ENCODE measurements at regions not wholly inside any gene's neighbourhood (a gene's known extent, or its start where the extent isn't known, plus 50 kb on each side); places are given as distances from the start of the nearest gene placed in this dataset.

DNA sequence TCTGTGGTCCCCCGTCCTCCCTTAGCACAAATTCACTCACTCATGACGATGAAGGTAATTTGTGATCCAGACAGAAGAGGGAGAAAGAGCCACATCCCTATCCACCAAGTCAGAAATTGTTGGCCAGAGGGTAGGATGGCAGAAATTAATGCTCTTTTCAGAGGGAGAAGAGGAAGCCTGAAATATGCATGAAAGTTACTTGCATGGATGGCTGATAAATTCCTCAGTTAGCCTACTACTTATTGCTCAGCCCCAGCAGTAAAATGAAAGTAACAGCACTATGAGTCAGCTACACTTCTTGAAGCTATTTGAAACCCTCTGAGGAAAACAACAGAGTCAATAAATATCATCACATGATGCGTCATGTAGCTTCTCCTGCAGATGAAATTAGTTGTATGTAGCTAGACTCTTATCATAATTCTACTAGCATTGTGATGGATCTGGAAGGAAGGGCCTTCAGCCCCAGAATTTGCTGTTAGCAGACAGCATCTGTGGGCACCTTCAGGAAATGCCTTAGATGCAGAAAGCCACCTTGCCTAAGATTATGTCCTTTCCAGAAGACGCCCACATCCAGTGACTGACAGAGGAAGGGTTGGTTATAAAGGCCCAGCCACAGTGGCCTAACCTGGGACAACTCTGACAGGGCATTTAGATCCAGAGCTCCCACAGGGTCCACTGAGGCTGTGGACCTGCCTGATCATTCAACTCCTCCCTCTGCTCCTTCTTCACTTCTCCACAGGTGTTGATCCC is 81.2 kb upstream of the CCDC112 start:
- peak; percentile 26 for DNase-seq (ENCODE audit: low read depth, low spot score)

- no peak for DNase-seq (ENCODE audit: low read depth, low spot score)
Observed at GRCh38 chr5:115375893-115376292, 79.4 kb upstream of the CCDC112 start.

- DNase-seq (ENCODE audit: low read depth, low spot score) = no peak
Observed at GRCh38 chr5:115374057-115374775, 77.8 kb upstream of the CCDC112 start.

- DNase-seq (ENCODE audit: low read depth, low spot score) = no peak
Observed at GRCh38 chr5:115372146-115372545, 75.7 kb upstream of the CCDC112 start.

DNA sequence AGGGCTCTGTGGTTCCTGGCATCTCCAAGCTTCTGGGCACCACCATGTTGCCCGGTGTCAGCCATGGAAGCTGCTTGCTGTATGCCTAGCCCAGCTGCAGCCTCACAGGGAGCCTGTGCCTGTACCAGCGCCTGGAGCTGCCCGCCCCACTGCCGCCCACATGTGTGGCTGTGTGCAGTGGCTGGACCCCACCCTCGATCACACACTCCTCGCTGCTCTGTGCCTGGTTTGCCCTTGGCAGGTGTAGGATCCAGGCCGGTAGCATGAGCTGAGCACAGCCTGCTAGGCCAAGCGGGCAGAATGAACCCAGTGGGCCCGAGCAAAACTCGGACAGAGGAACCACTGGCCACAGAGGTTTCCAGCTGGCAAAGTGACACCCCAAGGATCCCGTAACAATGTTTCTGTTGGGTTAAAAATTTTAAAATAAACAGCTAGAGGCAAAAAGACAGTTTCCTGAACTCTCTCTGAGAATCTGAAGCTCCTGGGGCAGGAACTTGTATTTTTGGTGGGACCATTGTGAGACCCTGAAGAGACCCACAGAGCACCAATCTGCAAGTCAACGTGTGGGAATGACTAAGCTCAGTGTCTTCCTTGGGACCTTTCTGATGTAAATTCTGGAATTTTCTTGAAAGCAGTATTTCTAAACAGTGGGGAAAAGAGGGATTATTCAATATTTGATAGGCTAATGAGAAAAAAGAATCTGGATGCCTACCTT is 73.1 kb upstream of the CCDC112 start:
- DNase-seq (ENCODE audit: low read depth, low spot score) = no peak

- DNase-seq (ENCODE audit: low read depth, low spot score) = no peak
Observed at GRCh38 chr5:115366223-115366622, 69.8 kb upstream of the CCDC112 start.

DNA sequence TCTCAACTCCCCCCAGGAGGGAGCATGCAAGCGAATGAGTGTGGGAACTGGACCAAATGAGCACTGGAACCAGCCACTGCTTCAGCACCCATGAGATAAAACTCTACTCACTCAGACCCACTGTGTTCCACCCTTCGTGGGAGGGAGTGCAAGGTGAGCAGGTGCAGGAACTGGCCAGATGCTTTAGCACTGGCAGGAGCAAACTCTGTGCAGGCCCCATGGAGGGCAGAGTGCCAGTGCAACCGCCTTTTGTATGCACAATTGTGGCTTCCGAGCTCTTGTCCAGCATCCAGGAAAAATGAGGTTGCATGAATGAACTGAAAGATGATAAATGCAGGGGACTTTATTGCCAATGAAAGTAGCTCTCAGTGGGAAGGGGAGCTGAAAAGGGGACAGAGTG is 67.4 kb upstream of the CCDC112 start:
- DNase-seq (ENCODE audit: low read depth, low spot score) = no peak

DNA sequence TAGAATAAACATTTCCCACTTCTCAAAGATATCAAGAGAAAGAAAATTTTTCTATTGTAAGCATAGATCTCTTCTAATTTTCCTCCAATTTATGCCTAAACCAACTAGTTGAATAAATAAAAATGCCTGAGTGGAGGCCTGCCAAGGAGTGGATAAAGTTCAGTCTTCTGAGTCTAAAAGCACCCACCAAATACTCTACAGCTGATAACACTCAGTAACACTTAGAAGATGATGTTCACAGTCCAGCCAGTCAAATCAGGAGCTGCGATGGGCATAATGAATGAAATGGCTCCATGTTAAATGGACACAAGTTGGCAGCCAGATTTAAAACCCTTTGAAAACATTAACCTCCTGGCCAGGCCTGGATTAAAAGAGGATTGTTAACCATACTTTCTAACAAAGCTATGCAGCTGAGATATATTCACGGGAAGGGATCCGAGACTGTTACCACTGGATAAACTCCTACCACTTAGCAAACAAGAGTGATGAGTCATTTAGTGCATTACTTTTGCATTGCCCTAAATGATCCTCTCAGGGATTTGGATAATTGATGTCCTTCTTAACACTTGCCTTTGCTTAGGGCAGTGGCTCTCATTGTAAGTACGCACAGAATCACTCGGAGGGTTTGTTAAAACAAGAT is 63.7 kb upstream of the CCDC112 start:
- no peak for DNase-seq (ENCODE audit: low read depth, low spot score)

DNA sequence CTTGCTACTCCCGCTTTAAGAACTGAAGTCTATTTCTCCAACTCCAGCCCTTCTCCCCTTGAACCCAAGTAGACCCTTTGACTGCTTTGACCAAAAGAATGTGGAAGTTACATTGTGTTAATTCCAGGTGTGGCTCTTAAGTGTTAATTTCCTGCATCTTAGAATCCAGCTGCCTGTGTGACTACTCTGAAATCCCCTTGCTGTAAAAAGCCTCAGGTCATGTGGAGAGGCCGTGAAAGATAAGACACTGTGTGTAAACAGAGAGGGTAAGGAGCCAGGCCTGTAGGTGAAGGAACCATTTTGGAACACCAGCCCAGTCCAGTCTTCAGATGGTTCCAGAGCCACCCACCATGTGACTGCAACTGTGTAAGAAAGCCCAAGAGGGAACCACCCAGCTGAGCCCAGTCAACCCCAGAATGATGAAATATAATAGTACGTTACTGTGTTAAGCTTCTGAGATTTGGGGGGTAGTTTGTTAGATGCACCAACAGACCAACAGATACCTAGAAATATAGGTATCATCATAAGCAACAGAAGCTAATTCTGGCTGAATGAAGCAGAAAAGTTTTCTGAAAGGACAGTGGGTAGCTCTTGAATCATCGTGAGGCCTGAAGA is 59.4 kb upstream of the CCDC112 start:
- no peak for DNase-seq (ENCODE audit: low read depth, low spot score)

- DNase-seq (ENCODE audit: low read depth, low spot score) = no peak
Observed at GRCh38 chr5:115355095-115355494, 58.6 kb upstream of the CCDC112 start.

GRCh38 chr5:115354246-115354645 is 57.8 kb upstream of the CCDC112 start:
- no peak for DNase-seq (ENCODE audit: low read depth, low spot score)

- DNase-seq (ENCODE audit: low read depth, low spot score) = no peak
Observed at GRCh38 chr5:115352571-115352970, 56.1 kb upstream of the CCDC112 start.

DNA sequence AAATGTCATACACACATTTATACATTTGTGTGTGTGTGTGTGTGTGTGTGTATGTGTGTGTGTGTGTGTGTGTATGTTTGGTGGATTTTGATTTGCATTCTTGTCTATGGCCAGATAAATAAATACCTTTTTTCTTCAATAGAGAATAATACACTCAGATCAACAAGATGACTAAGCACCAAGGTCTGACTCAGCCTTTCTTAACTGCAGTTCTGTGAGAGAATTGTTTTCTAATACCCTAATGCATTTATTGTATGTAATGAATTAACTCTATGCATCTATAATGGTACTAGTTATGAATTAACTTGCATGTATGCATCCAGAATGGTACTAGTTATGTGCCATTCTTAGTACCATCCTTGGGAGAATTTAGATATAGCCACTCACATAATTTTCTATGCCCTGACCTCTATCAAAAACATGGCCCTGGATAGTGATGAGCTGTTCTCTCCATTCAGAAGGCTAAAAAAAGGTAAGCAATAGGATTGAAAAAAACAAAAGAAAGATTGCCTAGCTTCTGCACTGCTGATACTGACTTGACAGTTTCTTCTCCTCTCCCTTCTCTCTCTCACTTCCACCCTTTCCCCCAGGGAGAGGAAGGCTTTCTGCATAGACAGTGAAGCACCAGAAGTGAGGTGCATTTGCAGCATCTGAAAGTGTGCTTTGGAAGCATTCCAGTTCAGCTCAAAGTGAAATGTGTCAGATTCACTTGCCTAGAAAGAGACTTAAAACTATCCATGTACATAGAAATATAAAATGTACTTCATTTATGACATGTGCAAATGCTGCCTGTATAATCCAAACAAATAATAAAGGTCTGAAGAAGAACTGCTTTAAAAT is 55.1 kb upstream of the CCDC112 start:
- DNase-seq (ENCODE audit: low read depth, low spot score) = no peak

DNA sequence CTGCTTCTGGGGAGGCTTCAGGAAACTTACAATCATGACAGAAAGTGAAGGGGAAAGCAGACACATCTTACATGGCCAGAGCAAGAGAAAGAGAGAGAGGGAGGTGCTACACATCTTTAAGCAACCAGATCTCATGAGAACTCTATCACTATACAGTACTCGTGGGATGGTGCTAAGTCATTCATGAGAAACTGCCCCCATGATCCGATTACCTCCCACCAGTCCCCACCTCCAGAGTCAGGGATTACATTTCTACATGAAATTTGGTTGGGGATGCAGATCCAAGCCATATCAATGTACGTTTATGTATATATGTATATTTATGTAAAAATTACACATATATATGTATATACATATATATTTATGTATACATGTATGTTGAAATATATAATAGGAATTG is 54.4 kb upstream of the CCDC112 start:
- no peak for DNase-seq (ENCODE audit: low read depth, low spot score)

DNA sequence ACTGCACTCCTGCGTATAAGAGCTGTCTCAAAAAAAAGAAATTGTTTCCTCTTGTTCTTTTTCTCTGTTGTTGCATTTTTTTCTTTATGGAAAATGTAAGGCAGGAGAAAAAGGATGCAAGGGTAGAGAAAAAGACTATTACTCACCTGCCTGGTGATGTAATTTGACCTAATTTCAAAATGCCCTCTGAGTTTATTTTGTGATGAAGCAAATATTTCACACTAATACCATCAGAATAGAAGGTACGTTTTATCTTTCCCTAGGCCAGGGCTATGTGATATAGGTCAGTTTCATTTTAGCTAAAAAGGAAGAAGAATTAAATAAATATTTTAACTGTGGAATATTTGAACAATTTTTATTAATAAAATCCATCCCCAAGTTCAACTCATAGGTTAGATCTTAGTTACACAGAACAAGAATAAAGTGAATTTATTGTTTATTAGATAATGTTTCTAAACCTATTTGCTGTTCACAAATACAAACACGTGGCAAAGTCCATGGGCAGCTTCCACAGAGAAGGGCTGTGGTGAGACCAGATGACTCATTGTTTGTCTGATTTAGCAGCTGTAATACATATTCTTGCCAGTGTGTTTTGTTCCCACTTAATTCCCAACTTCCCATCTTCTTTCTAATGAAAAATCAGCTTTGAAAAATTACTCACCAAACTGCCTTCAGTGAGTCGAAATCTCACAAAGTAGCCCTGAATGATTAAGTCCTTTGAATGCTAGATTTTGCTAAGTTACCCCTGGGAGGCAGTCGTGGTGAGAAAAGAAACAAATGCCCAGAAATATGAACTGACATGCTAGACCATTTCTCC is 52.8 kb upstream of the CCDC112 start:
- DNase-seq (ENCODE audit: low read depth, low spot score) = peak; percentile 42

DNA sequence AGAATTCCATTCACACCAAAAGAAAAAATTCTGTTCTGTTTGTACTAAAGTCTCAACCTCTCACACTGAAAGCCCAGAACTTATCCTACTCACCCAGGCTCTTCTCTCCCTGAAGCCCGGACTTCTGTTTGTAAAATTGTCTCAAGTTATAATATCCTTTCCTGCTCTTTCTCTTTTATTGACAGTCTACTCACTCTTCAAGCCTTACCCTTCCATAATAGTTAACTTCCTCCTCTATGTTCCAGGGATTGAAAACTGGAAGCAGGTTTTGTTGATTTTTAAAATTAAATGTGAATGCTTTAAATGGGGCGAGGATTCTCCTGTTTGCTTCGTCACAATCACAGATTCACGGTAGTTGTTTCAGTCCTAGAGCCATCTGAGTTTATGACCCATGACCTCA is 51.7 kb upstream of the CCDC112 start:
- no peak for DNase-seq (ENCODE audit: low read depth, low spot score)

Measured in brain pericyte (primary cell).